Fibroblast of gingiva (primary cell): ENCODE measurements at regions not wholly inside any gene's neighbourhood (a gene's known extent, or its start where the extent isn't known, plus 50 kb on each side); places are given as distances from the start of the nearest gene placed in this dataset.

Experiments
- DNase-seq: peaks from one replicate; pipeline ENCODE4 v3.0.0-alpha.2; 2011; ENCODE audit warnings: low read depth

GRCh38 chr12:115423546-115423987 lies 739.6 kb upstream of the TBX3 start:
- no peak for DNase-seq

- no peak for DNase-seq
Observed at GRCh38 chr12:115422845-115423545, 739.0 kb upstream of the TBX3 start.

- DNase-seq, result no peak
Observed at GRCh38 chr12:115421796-115422709, 738.1 kb upstream of the TBX3 start.

- no peak for DNase-seq
Observed at GRCh38 chr12:115421350-115421749, 737.4 kb upstream of the TBX3 start.

- DNase-seq, result no peak
Observed at GRCh38 chr12:115419145-115419646, 735.2 kb upstream of the TBX3 start.

- DNase-seq, result no peak
Observed at GRCh38 chr12:115417610-115418009, 733.6 kb upstream of the TBX3 start.

GRCh38 chr12:115416869-115417268 lies 732.9 kb upstream of the TBX3 start:
- DNase-seq, result no peak

- DNase-seq, result no peak
Observed at GRCh38 chr12:115413626-115414025, 729.7 kb upstream of the TBX3 start.

- no peak for DNase-seq
Observed at GRCh38 chr12:115412831-115413230, 728.9 kb upstream of the TBX3 start.

GRCh38 chr12:115411121-115411520 lies 727.1 kb upstream of the TBX3 start:
- DNase-seq, result no peak

GRCh38 chr12:115408642-115409041 lies 724.7 kb upstream of the TBX3 start:
- no peak for DNase-seq

- DNase-seq, result no peak
Observed at GRCh38 chr12:115407723-115408122, 723.7 kb upstream of the TBX3 start.

GRCh38 chr12:115407036-115407435 lies 723.1 kb upstream of the TBX3 start:
- no peak for DNase-seq

- DNase-seq, result no peak
Observed at GRCh38 chr12:115405471-115405860, 721.5 kb upstream of the TBX3 start.

- peak; percentile 82 for DNase-seq
Observed at GRCh38 chr12:115404761-115405470, 720.9 kb upstream of the TBX3 start.

- no peak for DNase-seq
Observed at GRCh38 chr12:115403689-115404088, 719.7 kb upstream of the TBX3 start.

- no peak for DNase-seq
Observed at GRCh38 chr12:115403253-115403652, 719.3 kb upstream of the TBX3 start.

- no peak for DNase-seq
Observed at GRCh38 chr12:115402443-115403180, 718.6 kb upstream of the TBX3 start.

- DNase-seq, result no peak
Observed at GRCh38 chr12:115401761-115402160, 717.8 kb upstream of the TBX3 start.

GRCh38 chr12:115400011-115400410 lies 716.0 kb upstream of the TBX3 start:
- no peak for DNase-seq

- no peak for DNase-seq
Observed at GRCh38 chr12:115398311-115398781, 714.4 kb upstream of the TBX3 start.

- no peak for DNase-seq
Observed at GRCh38 chr12:115396567-115396966, 712.6 kb upstream of the TBX3 start.
